MCF 10A (cell line): ENCODE measurements at regions not wholly inside any gene's neighbourhood (a gene's known extent, or its start where the extent isn't known, plus 50 kb on each side); places are given as distances from the start of the nearest gene placed in this dataset.
"Not testable (repeated sequence)": the region's sequence is repeated elsewhere in the genome, so short reads cannot be mapped to it uniquely, and the experiment has no call there.

Experiments used
- BruUV-seq: library from RNA; stranded (reverse); fragments of 400-500 nt; replicated peaks from 2 replicates; lab custom pipeline; 2021; lab: Mats Ljungman, UMichigan
- CTCF ChIA-PET: fragments of 300-600 bp; sonication (Branson Sonifier 250); formaldehyde crosslinking; extraction: SDS; loops from one replicate; lab custom pipeline; 2021; ENCODE audit warnings: antibody characterized with exemption, inconsistent platforms; lab: Yijun Ruan, JAX
- POLR2A ChIA-PET: fragments of 300-600, 350-650 bp; sonication (Branson Sonifier 250); formaldehyde crosslinking; extraction: SDS; loops from one replicate; lab custom pipeline; 2020; ENCODE audit warnings: antibody characterized with exemption, inconsistent platforms; lab: Yijun Ruan, JAX
- DNase-seq: peaks from one replicate; pipeline ENCODE4 v3.0.0-alpha.2; 2018; ENCODE audit not compliant: unreplicated experiment
- H3K27ac Mint-ChIP-seq: one replicate; pipeline ENCODE4 v1.8.0; 2022; ENCODE audit warnings: mild to moderate bottlenecking, low read depth, mixed read lengths; ENCODE audit not compliant: unreplicated experiment
- H3K27me3 Mint-ChIP-seq: one replicate; pipeline ENCODE4 v1.8.0; 2022; ENCODE audit warnings: mixed read lengths; ENCODE audit not compliant: insufficient read depth, unreplicated experiment
- H3K36me3 Mint-ChIP-seq: one replicate; pipeline ENCODE4 v1.8.0; 2022; ENCODE audit warnings: mild to moderate bottlenecking, moderate library complexity, mixed read lengths; ENCODE audit not compliant: insufficient read depth, unreplicated experiment
- H3K4me1 Mint-ChIP-seq: one replicate; pipeline ENCODE4 v1.8.0; 2022; ENCODE audit warnings: mixed read lengths; ENCODE audit not compliant: insufficient read depth, unreplicated experiment
- H3K4me3 Mint-ChIP-seq: one replicate; pipeline ENCODE4 v1.8.0; 2022; ENCODE audit warnings: mild to moderate bottlenecking, moderate library complexity, mixed read lengths; ENCODE audit not compliant: unreplicated experiment
- H3K9me3 Mint-ChIP-seq: one replicate; pipeline ENCODE4 v1.8.0; 2022; ENCODE audit warnings: mixed read lengths; ENCODE audit not compliant: unreplicated experiment
- intact Hi-C: fragments of 100-400 bp; cut with micrococcal nuclease; formaldehyde crosslinking; loops from 2 replicates; pipeline ENCODE4 v1.14.1; 2022
- TF ChIP-seq, protein P1 (sequence below): fragments of 200-600 bp; IDR thresholded peaks from one replicate; pipeline ENCODE4 v1.8.0; 2022; ENCODE audit warnings: antibody characterized with exemption, mild to moderate bottlenecking; ENCODE audit not compliant: unreplicated experiment

- Mint-ChIP-seq H3K27me3 (no peaks in the 10 kb centered on the region), H3K4me3 (no peak overlapping the region), H3K36me3 (no peaks in the 10 kb centered on the region), H3K9me3 (no peaks in the 10 kb centered on the region), H3K27ac (no peak overlapping the region), H3K4me1 (peaks cover 29% of the 10 kb centered on the region)
- intact Hi-C loops, result no loop called here
- CTCF ChIA-PET, result no interaction called here
- no TSS peak for BruUV-seq
- TF ChIP-seq, protein P1, sequence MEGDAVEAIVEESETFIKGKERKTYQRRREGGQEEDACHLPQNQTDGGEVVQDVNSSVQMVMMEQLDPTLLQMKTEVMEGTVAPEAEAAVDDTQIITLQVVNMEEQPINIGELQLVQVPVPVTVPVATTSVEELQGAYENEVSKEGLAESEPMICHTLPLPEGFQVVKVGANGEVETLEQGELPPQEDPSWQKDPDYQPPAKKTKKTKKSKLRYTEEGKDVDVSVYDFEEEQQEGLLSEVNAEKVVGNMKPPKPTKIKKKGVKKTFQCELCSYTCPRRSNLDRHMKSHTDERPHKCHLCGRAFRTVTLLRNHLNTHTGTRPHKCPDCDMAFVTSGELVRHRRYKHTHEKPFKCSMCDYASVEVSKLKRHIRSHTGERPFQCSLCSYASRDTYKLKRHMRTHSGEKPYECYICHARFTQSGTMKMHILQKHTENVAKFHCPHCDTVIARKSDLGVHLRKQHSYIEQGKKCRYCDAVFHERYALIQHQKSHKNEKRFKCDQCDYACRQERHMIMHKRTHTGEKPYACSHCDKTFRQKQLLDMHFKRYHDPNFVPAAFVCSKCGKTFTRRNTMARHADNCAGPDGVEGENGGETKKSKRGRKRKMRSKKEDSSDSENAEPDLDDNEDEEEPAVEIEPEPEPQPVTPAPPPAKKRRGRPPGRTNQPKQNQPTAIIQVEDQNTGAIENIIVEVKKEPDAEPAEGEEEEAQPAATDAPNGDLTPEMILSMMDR, result no peak
- POLR2A ChIA-PET, result interaction anchor here (0.9 kb wide), 1 partner anchor 140 kb away, joined by 3 read pairs; no protein-coding TSS in a partner anchor
- DNase-seq, result no peak
Observed at GRCh38 chr12:59059088-59059935, 139.0 kb upstream of the LRIG3 start.

- no TSS peak for BruUV-seq
- no peak for DNase-seq
- H3K4me1 Mint-ChIP-seq, result peaks cover 28% of the 10 kb centered on the region
- ChIA-PET CTCF (interaction anchor here (2.8 kb wide), 1 partner anchor 9 kb away, joined by 8 read pairs; no protein-coding TSS in a partner anchor), POLR2A (interaction anchor here (1.5 to 6.3 kb wide), 6 partner anchors 8 to 140 kb away, joined by 3 to 87 read pairs (median 46); partner anchors contain the start of gene LRIG3)
- no peaks in the 10 kb centered on the region for H3K27me3 Mint-ChIP-seq
- H3K36me3 Mint-ChIP-seq, result no peaks in the 10 kb centered on the region
- peak overlapping the region; percentile 3 for H3K27ac Mint-ChIP-seq
- TF ChIP-seq, protein P1, result no peak
- no peak overlapping the region for H3K4me3 Mint-ChIP-seq
- intact Hi-C loops, result no loop called here
- H3K9me3 Mint-ChIP-seq, result no peaks in the 10 kb centered on the region
Observed at GRCh38 chr12:59056966-59057365, 136.7 kb upstream of the LRIG3 start.

GRCh38 chr12:59055204-59055860, 135.0 kb upstream of the LRIG3 start:
- peak overlapping the region; percentile 94 for H3K27ac Mint-ChIP-seq
- peak; percentile 88 for DNase-seq
- H3K4me1 Mint-ChIP-seq, result peaks cover 28% of the 10 kb centered on the region
- H3K27me3 Mint-ChIP-seq, result no peaks in the 10 kb centered on the region
- TF ChIP-seq, protein P1, result no peak
- intact Hi-C loops, result loop anchor here (2.0 kb wide), 1 partner anchor 23 kb away; no protein-coding TSS in a partner anchor
- CTCF ChIA-PET, result interaction anchor here (0.8 to 2.8 kb wide), 5 partner anchors 11 to 515 kb away, joined by 3 to 8 read pairs (median 5); no protein-coding TSS in a partner anchor
- peak overlapping the region; percentile 9 for H3K4me3 Mint-ChIP-seq
- H3K36me3 Mint-ChIP-seq, result no peaks in the 10 kb centered on the region
- BruUV-seq, result TSS peak; percentile 99
- H3K9me3 Mint-ChIP-seq, result no peaks in the 10 kb centered on the region
- POLR2A ChIA-PET, result interaction anchor here (0.5 to 6.3 kb wide), 12 partner anchors 9 to 835 kb away, joined by 3 to 87 read pairs (median 4); partner anchors contain the start of gene LRIG3

DNA sequence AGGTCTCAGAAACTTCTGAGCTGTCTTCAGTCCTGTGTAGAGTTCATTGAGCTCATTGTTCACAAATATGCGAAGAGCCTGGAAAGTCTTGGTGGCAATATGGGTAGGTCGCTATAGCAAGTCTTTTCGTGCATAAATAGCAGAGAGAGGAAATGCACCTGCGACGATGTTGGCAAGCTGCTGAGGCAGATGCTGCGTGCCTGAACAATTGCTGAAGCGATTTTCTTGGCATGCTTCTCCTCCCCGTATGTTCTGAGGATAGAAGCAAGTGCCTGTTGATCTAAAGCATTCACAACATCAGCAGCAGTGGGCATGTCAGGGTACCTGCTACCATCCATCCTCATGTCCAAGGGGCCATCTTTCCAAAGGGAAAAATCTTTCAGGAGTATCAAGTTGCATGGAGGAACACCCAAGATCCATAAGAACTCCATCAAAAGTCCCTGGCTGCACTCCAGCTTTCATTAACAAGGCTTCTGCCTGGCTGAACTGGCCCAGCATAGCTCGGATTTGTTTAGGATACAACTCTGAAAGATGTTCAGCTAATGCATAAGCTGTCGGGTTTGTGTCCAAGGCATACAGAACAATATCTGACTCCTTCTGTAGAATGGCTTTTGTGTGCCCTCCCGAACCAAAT, 133.1 kb upstream of the LRIG3 start:
- ChIA-PET CTCF (interaction anchor here (0.6 to 1.5 kb wide), 5 partner anchors 9 to 59 kb away, joined by 3 to 4 read pairs (median 3); no protein-coding TSS in a partner anchor), POLR2A (interaction anchor here (0.8 to 6.3 kb wide), 9 partner anchors 12 to 179 kb away, joined by 3 to 87 read pairs (median 9); partner anchors contain the start of gene LRIG3)
- BruUV-seq, H3K36me3 Mint-ChIP-seq, H3K9me3 Mint-ChIP-seq, H3K27me3 Mint-ChIP-seq, intact Hi-C loops, H3K4me3 Mint-ChIP-seq: not testable (repeated sequence)
- peak; percentile 69 for DNase-seq
- peak overlapping the region; percentile 94 for H3K27ac Mint-ChIP-seq
- H3K4me1 Mint-ChIP-seq, result peaks cover 28% of the 10 kb centered on the region
